ENCODE measurements at regions not wholly inside any gene's neighbourhood (a gene's known extent, or its start where the extent isn't known, plus 50 kb on each side); places are given as distances from the start of the nearest gene placed in this dataset.
A peak's percentile ranks its signal among the peaks of the same experiment; 100 is the strongest.

DNA sequence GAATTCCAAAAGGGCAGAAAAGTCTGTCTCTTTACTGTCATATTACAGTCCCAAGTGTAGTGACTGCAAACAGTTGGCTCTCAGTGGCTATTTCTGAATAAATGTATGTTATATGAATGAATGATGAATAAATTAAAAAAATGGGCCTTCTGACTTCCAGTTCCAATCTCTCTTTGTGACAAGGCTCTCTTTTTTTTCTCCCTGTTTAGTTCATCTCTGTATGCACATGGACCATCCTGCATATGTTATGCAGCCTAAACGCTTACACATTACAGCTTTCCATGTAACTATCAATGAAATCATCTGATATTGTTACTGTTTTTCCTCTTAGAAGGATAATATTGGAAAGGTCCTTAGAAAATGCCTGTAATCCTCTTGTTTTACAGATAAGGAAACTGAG is 363.0 kb downstream of the NUF2 start:
- no peaks in the 10 kb centered on the region for H3K36me3 ChIP-seq (ENCODE audit: insufficient read depth, low read length)
- no peak for DNase-seq
- Mint-ChIP-seq H3K27ac (no peak overlapping the region), H3K4me1 (no peaks in the 10 kb centered on the region), H3K27me3 (no peaks in the 10 kb centered on the region), H3K9me3 (peaks cover 0 to 20% (median 2%) of the 10 kb centered on the region in 5 donors), H3K36me3 (no peaks in the 10 kb centered on the region), H3K4me3 (no peak overlapping the region)
- no peak overlapping the region for H3K27ac ChIP-seq (ENCODE audit: low read depth, low read length)
- no peaks in the 10 kb centered on the region for H3K9me3 ChIP-seq (ENCODE audit: low read length)
- POLR2A ChIA-PET, result no interaction called here
- H3K4me1 ChIP-seq (ENCODE audit: insufficient read depth, low read length), result no peaks in the 10 kb centered on the region
- no peaks in the 10 kb centered on the region for H3K27me3 ChIP-seq (ENCODE audit: insufficient read depth, low read length, poor library complexity, severe bottlenecking)
- H3K4me3 ChIP-seq (ENCODE audit: low read length), result no peak overlapping the region
- CTCF ChIA-PET, result no interaction called here

DNA sequence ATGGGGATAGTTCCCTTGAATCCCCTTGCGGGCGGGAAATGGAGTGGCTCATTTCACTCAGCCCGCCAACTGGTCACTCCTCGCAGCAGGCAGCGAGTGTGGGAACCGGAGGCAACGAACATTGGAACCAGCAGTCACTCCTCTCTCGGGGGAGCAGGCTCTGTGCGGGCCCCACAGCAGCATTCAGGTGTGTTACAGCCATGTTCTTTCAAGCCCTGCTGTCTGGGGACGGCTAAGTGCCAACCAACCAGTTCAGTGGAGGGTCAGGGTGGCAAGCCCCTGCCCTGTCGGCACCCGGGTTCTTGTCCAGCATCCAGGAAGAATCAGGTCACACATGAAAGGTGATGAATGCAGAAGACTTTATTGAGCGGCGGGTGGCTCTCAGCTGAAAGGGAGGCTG is 370.5 kb downstream of the NUF2 start:
- no peak for DNase-seq
- Histone ChIP-seq H3K27me3 (ENCODE audit: insufficient read depth, low read length, poor library complexity, severe bottlenecking) (no peaks in the 10 kb centered on the region), H3K36me3 (ENCODE audit: insufficient read depth, low read length) (no peaks in the 10 kb centered on the region), H3K9me3 (ENCODE audit: low read length) (no peaks in the 10 kb centered on the region), H3K4me3 (ENCODE audit: low read length) (no peak overlapping the region), H3K4me1 (ENCODE audit: insufficient read depth, low read length) (no peaks in the 10 kb centered on the region), H3K27ac (ENCODE audit: low read depth, low read length) (no peak overlapping the region)
- no peak overlapping the region for H3K4me3 Mint-ChIP-seq
- H3K4me1 Mint-ChIP-seq, result no peaks in the 10 kb centered on the region
- CTCF ChIA-PET, result no interaction called here
- POLR2A ChIA-PET, result no interaction called here
- no peaks in the 10 kb centered on the region for H3K27me3 Mint-ChIP-seq
- H3K9me3 Mint-ChIP-seq, result peaks cover 0 to 6% (median 3%) of the 10 kb centered on the region in 5 donors
- H3K36me3 Mint-ChIP-seq, result no peaks in the 10 kb centered on the region
- no peak overlapping the region for H3K27ac Mint-ChIP-seq

DNA sequence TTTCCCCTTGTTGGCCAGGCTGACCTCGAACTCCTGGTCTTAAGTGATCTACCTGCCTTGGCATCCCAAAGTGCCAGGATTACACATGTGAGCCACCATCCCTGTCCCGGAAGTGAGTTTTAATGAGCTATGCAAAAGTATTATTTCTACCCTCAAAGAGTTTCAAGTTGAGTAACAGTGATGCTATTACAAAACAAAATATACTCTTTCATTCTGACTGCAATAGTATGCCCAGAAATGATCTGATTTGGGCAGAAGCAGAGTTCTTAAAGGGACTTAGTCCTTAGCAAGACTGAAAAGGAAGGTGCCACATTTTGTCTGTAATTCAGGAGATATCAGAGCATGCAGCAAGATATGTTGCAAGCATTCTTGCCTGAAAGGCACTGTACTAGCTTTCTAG is 375.4 kb downstream of the NUF2 start:
- Mint-ChIP-seq H3K4me3 (no peak overlapping the region), H3K36me3 (no peaks in the 10 kb centered on the region)
- CTCF ChIA-PET, result no interaction called here

DNA sequence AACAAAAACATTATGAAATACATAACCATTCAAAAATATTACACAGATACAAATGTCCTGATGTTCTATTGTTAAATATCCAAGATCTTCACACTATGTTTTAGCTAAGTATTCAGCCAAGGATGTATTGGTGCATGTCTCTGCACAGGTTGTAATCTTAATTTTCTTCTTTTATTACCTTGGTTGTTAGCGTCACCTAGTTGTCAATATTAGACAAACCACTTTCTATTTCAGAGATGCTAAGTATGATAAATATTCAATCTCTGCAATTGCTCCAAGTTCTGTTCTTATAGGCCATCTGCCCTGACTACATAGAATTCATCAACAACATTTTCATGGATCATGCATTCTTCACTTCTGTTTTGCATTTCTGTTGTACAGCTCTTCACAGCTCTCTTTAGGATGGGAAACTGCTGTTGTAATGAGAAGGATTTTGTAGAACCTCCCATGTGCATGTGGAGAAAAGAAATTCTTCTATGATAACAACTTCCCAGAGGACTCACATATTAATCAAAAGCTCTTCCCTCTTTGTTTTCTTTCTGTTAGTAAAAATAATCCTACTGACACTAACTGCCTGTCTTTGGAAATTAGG is 380.1 kb downstream of the NUF2 start:
- H3K9me3 ChIP-seq (ENCODE audit: low read length), result no peaks in the 10 kb centered on the region
- no peaks in the 10 kb centered on the region for H3K4me1 Mint-ChIP-seq
- H3K27me3 Mint-ChIP-seq, result no peaks in the 10 kb centered on the region
- no peak overlapping the region for H3K27ac ChIP-seq (ENCODE audit: low read depth, low read length)
- POLR2A ChIA-PET, result no interaction called here
- H3K4me3 Mint-ChIP-seq, result no peak overlapping the region
- no peaks in the 10 kb centered on the region for H3K36me3 ChIP-seq (ENCODE audit: insufficient read depth, low read length)
- H3K4me3 ChIP-seq (ENCODE audit: low read length), result no peak overlapping the region
- H3K36me3 Mint-ChIP-seq, result no peaks in the 10 kb centered on the region
- no peak for DNase-seq
- H3K9me3 Mint-ChIP-seq, result peaks cover 0 to 15% (median 0%) of the 10 kb centered on the region in 5 donors
- H3K4me1 ChIP-seq (ENCODE audit: insufficient read depth, low read length), result no peaks in the 10 kb centered on the region
- CTCF ChIA-PET, result no interaction called here
- H3K27me3 ChIP-seq (ENCODE audit: insufficient read depth, low read length, poor library complexity, severe bottlenecking), result no peaks in the 10 kb centered on the region
- H3K27ac Mint-ChIP-seq, result no peak overlapping the region

More for the DNA sequence above, 375.4 kb downstream of the NUF2 start:
- DNase-seq, result no peak
- no peak overlapping the region for H3K27ac ChIP-seq (ENCODE audit: low read depth, low read length)
- POLR2A ChIA-PET, result no interaction called here
- H3K9me3 ChIP-seq (ENCODE audit: low read length), result no peaks in the 10 kb centered on the region
- H3K4me1 ChIP-seq (ENCODE audit: insufficient read depth, low read length), result no peaks in the 10 kb centered on the region
- no peaks in the 10 kb centered on the region for H3K27me3 ChIP-seq (ENCODE audit: insufficient read depth, low read length, poor library complexity, severe bottlenecking)
- no peak overlapping the region for H3K4me3 ChIP-seq (ENCODE audit: low read length)
- Mint-ChIP-seq H3K4me1 (no peaks in the 10 kb centered on the region), H3K27ac (no peak overlapping the region), H3K9me3 (peaks cover 0 to 5% (median 0%) of the 10 kb centered on the region in 5 donors), H3K27me3 (no peaks in the 10 kb centered on the region)
- H3K36me3 ChIP-seq (ENCODE audit: insufficient read depth, low read length), result no peaks in the 10 kb centered on the region

DNA sequence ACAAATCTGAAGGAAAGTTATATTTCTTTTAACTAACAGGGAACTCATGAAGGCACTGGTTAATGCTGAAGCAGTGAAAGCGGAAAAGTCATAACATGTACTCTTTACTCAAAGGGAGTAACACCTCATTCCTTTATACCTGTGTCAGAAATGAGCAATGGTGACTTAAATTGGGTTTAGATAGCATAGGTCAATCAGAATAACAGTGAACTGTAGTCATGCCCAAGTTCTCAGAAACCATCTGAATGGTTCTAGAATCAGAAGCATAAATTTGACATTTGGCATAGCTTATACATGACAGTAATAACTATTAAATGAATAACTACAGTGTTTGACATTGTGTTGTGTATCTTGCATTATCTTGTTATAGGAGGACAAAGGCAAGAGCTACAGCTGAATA is 382.0 kb downstream of the NUF2 start:
- Histone ChIP-seq H3K36me3 (ENCODE audit: insufficient read depth, low read length) (no peaks in the 10 kb centered on the region), H3K4me3 (ENCODE audit: low read length) (no peak overlapping the region), H3K4me1 (ENCODE audit: insufficient read depth, low read length) (no peaks in the 10 kb centered on the region), H3K27ac (ENCODE audit: low read depth, low read length) (no peak overlapping the region), H3K9me3 (ENCODE audit: low read length) (no peaks in the 10 kb centered on the region), H3K27me3 (ENCODE audit: insufficient read depth, low read length, poor library complexity, severe bottlenecking) (no peaks in the 10 kb centered on the region)
- no peak for DNase-seq
- H3K4me1 Mint-ChIP-seq, result no peaks in the 10 kb centered on the region
- POLR2A ChIA-PET, result no interaction called here
- no peaks in the 10 kb centered on the region for H3K36me3 Mint-ChIP-seq
- H3K9me3 Mint-ChIP-seq, result peaks cover 0 to 24% (median 0%) of the 10 kb centered on the region in 5 donors
- H3K27ac Mint-ChIP-seq, result peak overlapping the region in 1 of 8 donors; percentile 47
- CTCF ChIA-PET, result no interaction called here
- H3K4me3 Mint-ChIP-seq, result no peak overlapping the region
- no peaks in the 10 kb centered on the region for H3K27me3 Mint-ChIP-seq

DNA sequence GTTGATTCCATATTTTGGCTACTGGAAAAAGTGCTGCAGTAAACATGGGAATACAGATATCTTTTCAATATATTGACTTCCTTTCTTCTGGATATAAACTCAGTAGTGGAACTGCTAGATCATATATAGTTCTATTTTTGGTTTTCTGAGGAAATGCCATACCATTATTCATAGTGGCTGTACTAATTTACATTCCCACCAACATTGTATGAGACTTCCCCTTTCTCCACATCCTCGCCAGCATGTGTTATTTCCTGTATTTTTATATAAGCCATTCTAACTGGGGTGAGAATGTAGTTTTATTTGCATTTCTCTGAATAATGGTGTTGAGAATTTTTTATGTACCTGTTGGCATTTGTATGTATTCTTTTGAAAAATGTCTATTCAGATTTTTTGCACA is 385.2 kb downstream of the NUF2 start:
- CTCF ChIA-PET, result no interaction called here

DNA sequence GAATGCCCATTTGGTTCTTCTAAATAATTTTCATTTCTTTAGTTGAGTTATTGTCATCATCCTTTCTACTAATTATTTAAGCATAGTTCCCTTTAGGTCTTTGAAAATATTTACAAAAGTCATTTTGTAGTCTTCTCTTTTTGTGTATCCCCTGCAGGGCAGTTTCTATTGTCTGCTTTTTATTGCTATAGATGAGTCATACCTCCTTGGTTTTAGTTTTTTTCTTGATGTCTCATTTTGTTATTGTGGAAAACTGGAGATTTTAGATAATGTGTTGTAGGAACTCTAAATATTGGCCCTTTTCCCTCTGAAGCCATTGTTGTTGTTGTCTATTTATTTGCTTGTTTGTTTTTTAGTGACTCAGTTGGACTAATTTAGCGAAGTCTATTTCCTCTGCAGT is 387.9 kb downstream of the NUF2 start:
- Histone ChIP-seq H3K27ac (ENCODE audit: low read depth, low read length) (no peak overlapping the region), H3K27me3 (ENCODE audit: insufficient read depth, low read length, poor library complexity, severe bottlenecking) (no peaks in the 10 kb centered on the region), H3K4me3 (ENCODE audit: low read length) (no peak overlapping the region), H3K36me3 (ENCODE audit: insufficient read depth, low read length) (no peaks in the 10 kb centered on the region), H3K4me1 (ENCODE audit: insufficient read depth, low read length) (no peaks in the 10 kb centered on the region), H3K9me3 (ENCODE audit: low read length) (no peaks in the 10 kb centered on the region)
- POLR2A ChIA-PET, result no interaction called here
- DNase-seq, result no peak
- Mint-ChIP-seq H3K4me1 (no peaks in the 10 kb centered on the region), H3K27me3 (no peaks in the 10 kb centered on the region), H3K27ac (peak overlapping the region in 1 of 8 donors; percentile 30), H3K9me3 (peaks cover 0 to 23% (median 2%) of the 10 kb centered on the region in 5 donors), H3K36me3 (no peaks in the 10 kb centered on the region), H3K4me3 (no peak overlapping the region)
- CTCF ChIA-PET, result no interaction called here

More for the DNA sequence above, 385.2 kb downstream of the NUF2 start:
- Histone ChIP-seq H3K36me3 (ENCODE audit: insufficient read depth, low read length) (no peaks in the 10 kb centered on the region), H3K4me3 (ENCODE audit: low read length) (no peak overlapping the region), H3K9me3 (ENCODE audit: low read length) (no peaks in the 10 kb centered on the region), H3K27me3 (ENCODE audit: insufficient read depth, low read length, poor library complexity, severe bottlenecking) (no peaks in the 10 kb centered on the region), H3K27ac (ENCODE audit: low read depth, low read length) (no peak overlapping the region), H3K4me1 (ENCODE audit: insufficient read depth, low read length) (no peaks in the 10 kb centered on the region)
- POLR2A ChIA-PET, result no interaction called here
- peaks cover 0 to 26% (median 0%) of the 10 kb centered on the region in 5 donors for H3K9me3 Mint-ChIP-seq
- H3K36me3 Mint-ChIP-seq, result no peaks in the 10 kb centered on the region
- H3K4me3 Mint-ChIP-seq, result no peak overlapping the region
- DNase-seq, result no peak
- H3K27me3 Mint-ChIP-seq, result no peaks in the 10 kb centered on the region
- H3K4me1 Mint-ChIP-seq, result no peaks in the 10 kb centered on the region
- no peak overlapping the region for H3K27ac Mint-ChIP-seq

DNA sequence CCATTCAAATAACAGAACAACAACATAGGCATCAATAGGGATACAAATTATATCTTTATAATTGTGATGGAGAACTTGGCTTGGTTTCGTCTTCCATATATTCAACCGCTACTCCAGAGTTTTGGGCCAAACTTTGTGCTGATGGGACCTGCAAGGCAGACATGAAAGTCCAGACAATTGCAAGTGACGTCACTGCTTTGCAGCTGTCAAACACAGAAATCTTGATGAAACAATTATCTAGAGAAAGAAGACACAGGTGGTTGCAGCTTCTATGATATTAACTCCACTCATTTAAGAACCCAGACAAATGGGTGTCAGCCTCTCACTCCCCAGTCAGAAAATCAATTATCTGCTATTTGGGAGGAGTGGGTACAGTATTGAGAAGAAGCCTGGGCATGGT is 390.6 kb downstream of the NUF2 start:
- no peaks in the 10 kb centered on the region for H3K4me1 ChIP-seq (ENCODE audit: insufficient read depth, low read length)
- H3K4me3 Mint-ChIP-seq, result no peak overlapping the region
- H3K36me3 ChIP-seq (ENCODE audit: insufficient read depth, low read length), result no peaks in the 10 kb centered on the region
- DNase-seq, result no peak
- H3K9me3 Mint-ChIP-seq, result peaks cover 0 to 13% (median 2%) of the 10 kb centered on the region in 5 donors
- H3K4me1 Mint-ChIP-seq, result no peaks in the 10 kb centered on the region
- no peak overlapping the region for H3K27ac Mint-ChIP-seq
- no peak overlapping the region for H3K4me3 ChIP-seq (ENCODE audit: low read length)
- no peaks in the 10 kb centered on the region for H3K36me3 Mint-ChIP-seq
- H3K9me3 ChIP-seq (ENCODE audit: low read length), result no peaks in the 10 kb centered on the region
- no peaks in the 10 kb centered on the region for H3K27me3 Mint-ChIP-seq
- ChIA-PET POLR2A (no interaction called here), CTCF (no interaction called here)
- H3K27me3 ChIP-seq (ENCODE audit: insufficient read depth, low read length, poor library complexity, severe bottlenecking), result no peaks in the 10 kb centered on the region
- no peak overlapping the region for H3K27ac ChIP-seq (ENCODE audit: low read depth, low read length)

DNA sequence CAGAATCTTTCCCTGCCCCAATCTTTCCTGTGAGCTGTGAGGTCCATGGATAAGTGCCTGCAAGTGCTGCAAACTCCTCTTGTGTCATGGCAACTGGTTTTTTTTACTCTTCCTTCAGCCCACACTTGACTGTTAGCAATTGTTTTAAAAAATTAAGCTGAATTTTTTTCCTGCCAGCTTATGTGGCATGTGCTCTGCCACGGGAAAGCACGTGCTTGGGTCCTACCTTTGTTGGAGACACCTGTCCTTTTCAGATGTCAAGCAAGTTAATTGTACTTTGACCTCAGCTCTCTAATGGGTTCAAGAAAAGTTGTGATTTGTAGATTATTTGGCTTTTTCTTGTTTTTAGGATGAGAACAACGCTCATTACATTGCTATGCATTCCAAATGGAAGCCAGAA is 398.5 kb downstream of the NUF2 start:
- H3K27me3 ChIP-seq (ENCODE audit: insufficient read depth, low read length, poor library complexity, severe bottlenecking), result no peaks in the 10 kb centered on the region
- H3K4me3 ChIP-seq (ENCODE audit: low read length), result no peak overlapping the region
- ChIA-PET POLR2A (no interaction called here), CTCF (no interaction called here)
- H3K4me1 ChIP-seq (ENCODE audit: insufficient read depth, low read length), result no peaks in the 10 kb centered on the region
- H3K27ac ChIP-seq (ENCODE audit: low read depth, low read length), result no peak overlapping the region
- Mint-ChIP-seq H3K27ac (no peak overlapping the region), H3K9me3 (peaks cover 6 to 38% (median 16%) of the 10 kb centered on the region in 5 donors), H3K4me3 (no peak overlapping the region), H3K4me1 (no peaks in the 10 kb centered on the region), H3K27me3 (no peaks in the 10 kb centered on the region), H3K36me3 (no peaks in the 10 kb centered on the region)
- DNase-seq, result no peak
- no peaks in the 10 kb centered on the region for H3K36me3 ChIP-seq (ENCODE audit: insufficient read depth, low read length)
- H3K9me3 ChIP-seq (ENCODE audit: low read length), result no peaks in the 10 kb centered on the region

All from CD8-positive, alpha-beta memory T cell (primary cell).